ENCODE measurements at regions not wholly inside any gene's neighbourhood (a gene's known extent, or its start where the extent isn't known, plus 50 kb on each side); places are given as distances from the start of the nearest gene placed in this dataset.

- no peaks in the 10 kb centered on the region for H3K4me1 ChIP-seq (ENCODE audit: control insufficient read depth, insufficient read depth, low read length)
- H2BK15ac ChIP-seq (ENCODE audit: low read depth, low read length), result no peak overlapping the region
- H2BK5ac ChIP-seq (ENCODE audit: low read depth, low read length, poor library complexity, severe bottlenecking), result no peak overlapping the region
- H2BK20ac ChIP-seq (ENCODE audit: low read depth, low read length), result no peak overlapping the region
- no peak overlapping the region for H4K5ac ChIP-seq (ENCODE audit: low read depth, low read length)
- ChIA-PET CTCF (no interaction called here), POLR2A (ENCODE audit: unreplicated experiment) (no interaction called here)
- no peak overlapping the region for H3K27ac ChIP-seq (ENCODE audit: insufficient read depth, low read length)
- no peak overlapping the region for H3K4ac ChIP-seq (ENCODE audit: low read depth, low read length)
- H2AFZ ChIP-seq (replicated peaks; ENCODE audit: low read length, poor library complexity), result no peak overlapping the region
- no peaks in the 10 kb centered on the region for H4K20me1 ChIP-seq (ENCODE audit: insufficient read depth, low read length)
- intact Hi-C loops (cut with micrococcal nuclease) (no loop called here), dilution Hi-C loops (cut with HindIII; ENCODE audit: low sequenced_read_pairs, unreplicated experiment) (no loop called here), in situ Hi-C loops (cut with MboI; ENCODE audit: low sequenced_read_pairs) (no loop called here)
- BruUV-seq (replicated peaks), result no TSS peak
- no peak for TF ChIP-seq RCOR1 (IDR thresholded peaks at IDR 0.05; ENCODE audit: insufficient replicate concordance, low read length)
- TF ChIP-seq USF2 (IDR thresholded peaks at IDR 0.05; ENCODE audit: low read depth, low read length), result no peak
- no peak for TF ChIP-seq RAD21 (IDR thresholded peaks at IDR 0.05; ENCODE audit: low read length)
- TF ChIP-seq RFX5 (IDR thresholded peaks at IDR 0.05; ENCODE audit: low read depth, low read length), result no peak
- no peak for TF ChIP-seq MXI1 (IDR thresholded peaks at IDR 0.05; ENCODE audit: borderline replicate concordance, low read depth, low read length)
- TF ChIP-seq MAFK (IDR thresholded peaks at IDR 0.05; ENCODE audit: low read depth, low read length), result no peak
- TF ChIP-seq BHLHE40 (IDR thresholded peaks at IDR 0.05; ENCODE audit: low read depth, low read length), result no peak
- TF ChIP-seq CTCF (conservative IDR thresholded peaks at IDR 0.05; ENCODE audit: low read depth, low read length), result no peak
- no peak for TF ChIP-seq FOS (IDR thresholded peaks at IDR 0.05; ENCODE audit: low read depth, low read length)
- TF ChIP-seq CHD1 (IDR thresholded peaks at IDR 0.05; ENCODE audit: low read depth, low read length), result no peak
- no peak for TF ChIP-seq NFE2L2 (IDR thresholded peaks at IDR 0.05; ENCODE audit: low read depth, low read length)
- no peak for TF ChIP-seq MAZ (IDR thresholded peaks at IDR 0.05; ENCODE audit: borderline replicate concordance, low read depth, low read length)
- no peak for TF ChIP-seq POLR2A (IDR thresholded peaks at IDR 0.05; ENCODE audit: low read depth, low read length)
- TF ChIP-seq CEBPB (IDR thresholded peaks at IDR 0.05; ENCODE audit: low read depth, low read length), result no peak
- no peak for TF ChIP-seq ELK1 (IDR thresholded peaks at IDR 0.05; ENCODE audit: borderline replicate concordance, low read depth, low read length)
- no peak for TF ChIP-seq SMC3 (IDR thresholded peaks at IDR 0.05; ENCODE audit: low read depth, low read length)
- no peak for ATAC-seq (ENCODE audit: low read depth)
- WGBS, 2 experiments (ENCODE audit: extremely low coverage in 2 of 2, insufficient read length in 1 of 2), result no CpG with 5 or more reads among the region's 1 CpG
- H4K8ac ChIP-seq (ENCODE audit: low read depth in 2 of 2, low read length in 2 of 2), result no peak overlapping the region
- no peak overlapping the region for H3K9ac ChIP-seq (ENCODE audit: low read depth, low read length)
- no peak overlapping the region for H2AK9ac ChIP-seq (replicated peaks; ENCODE audit: low read depth, low read length, poor library complexity)
- H3K4me2 ChIP-seq (ENCODE audit: low read depth, low read length), result no peak overlapping the region
- H3K4me3 ChIP-seq (ENCODE audit: insufficient read depth, low read depth, low read length), result no peak overlapping the region
- DNase-seq, result no peak
- no peaks in the 10 kb centered on the region for H3K9me1 ChIP-seq (ENCODE audit: insufficient read depth, low read length)
- H3K23ac ChIP-seq (ENCODE audit: low read depth, low read length), result no peak overlapping the region
- H3K14ac ChIP-seq (replicated peaks; ENCODE audit: low read depth, low read length), result no peak overlapping the region
- no peak overlapping the region for H2BK120ac ChIP-seq (ENCODE audit: low read depth, low read length)
- no peak overlapping the region for H4K91ac ChIP-seq (ENCODE audit: insufficient read depth, low read depth, low read length)
- H3K56ac ChIP-seq (ENCODE audit: extremely low read depth, insufficient read depth, low read length), result no peak overlapping the region
- no peaks in the 10 kb centered on the region for H3K27me3 ChIP-seq (ENCODE audit: control insufficient read depth, insufficient read depth, low read length)
- H3K18ac ChIP-seq (ENCODE audit: low read depth, low read length), result no peak overlapping the region
- H3K36me3 ChIP-seq (ENCODE audit: control insufficient read depth, insufficient read depth, low read length), result no peaks in the 10 kb centered on the region
- H3K9me3 ChIP-seq (ENCODE audit: control insufficient read depth, insufficient read depth, low read length), result peaks cover 3% of the 10 kb centered on the region
- no peaks in the 10 kb centered on the region for H3K79me1 ChIP-seq (ENCODE audit: low read depth in 1 of 2, low read length in 2 of 2)
- no peak overlapping the region for H2AK5ac ChIP-seq (ENCODE audit: low read depth, low read length)
These were observed 733.5 kb downstream of the NTRK3 start for GRCh38 chr15:87522997-87523396.
